ENCODE measurements at regions not wholly inside any gene's neighbourhood (a gene's known extent, or its start where the extent isn't known, plus 50 kb on each side); places are given as distances from the start of the nearest gene placed in this dataset.

DNA sequence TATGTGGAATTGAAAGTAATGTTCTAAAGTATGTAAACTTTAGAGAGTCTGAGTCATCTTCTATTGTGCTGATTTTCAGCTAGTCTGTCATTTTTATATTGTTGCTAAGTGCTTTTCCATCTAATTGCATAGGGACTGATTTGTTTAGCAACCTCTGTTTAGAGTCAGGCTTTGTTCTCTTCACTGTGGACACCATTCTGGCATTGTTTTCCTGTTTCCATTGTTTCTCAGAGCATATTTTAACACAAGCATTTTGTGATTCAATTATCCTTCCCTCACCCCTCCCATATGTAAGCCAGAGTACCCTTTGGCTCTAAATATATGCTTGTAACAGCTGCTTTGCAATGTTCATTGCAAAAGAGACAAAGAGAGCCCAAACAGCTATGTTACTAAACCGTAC, 748.4 kb upstream of the PHF14 start:
- no peaks in the 10 kb centered on the region for H3K36me3 Mint-ChIP-seq (ENCODE audit: low read depth, unreplicated experiment)
- TF ChIP-seq CTCF (IDR thresholded peaks at IDR 0.05; ENCODE audit: unreplicated experiment): no peak
- DNase-seq (ENCODE audit: low spot score): no peak
- no peaks in the 10 kb centered on the region for H3K27me3 Mint-ChIP-seq (ENCODE audit: unreplicated experiment)
- no peak overlapping the region for H3K4me3 Mint-ChIP-seq (ENCODE audit: unreplicated experiment)
- H3K9me3 Mint-ChIP-seq (ENCODE audit: unreplicated experiment): no peaks in the 10 kb centered on the region
- H3K27ac Mint-ChIP-seq (ENCODE audit: unreplicated experiment): peak overlapping the region; percentile 33
- peaks cover 6% of the 10 kb centered on the region for H3K4me1 Mint-ChIP-seq (ENCODE audit: unreplicated experiment)

DNA sequence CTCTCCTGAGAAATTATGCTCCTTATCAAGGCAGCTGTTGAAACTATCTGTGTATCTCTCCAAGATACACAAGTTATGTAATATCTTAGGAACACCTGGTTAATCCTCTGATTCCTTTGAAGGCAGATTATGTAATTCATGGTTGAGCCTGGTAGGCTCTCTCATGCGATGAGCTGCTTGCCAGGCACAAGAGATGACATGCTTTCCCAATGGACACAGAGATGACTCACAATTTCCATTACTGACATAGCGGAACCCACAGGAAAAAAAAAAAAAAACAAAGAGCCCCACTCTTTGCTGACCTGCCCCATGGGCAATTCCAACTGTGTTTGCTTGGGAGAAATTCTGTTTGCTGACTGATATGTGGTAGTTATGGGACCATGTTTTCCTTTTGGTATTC, 736.4 kb upstream of the PHF14 start:
- no peaks in the 10 kb centered on the region for H3K9me3 Mint-ChIP-seq (ENCODE audit: unreplicated experiment)
- no peaks in the 10 kb centered on the region for H3K27me3 Mint-ChIP-seq (ENCODE audit: unreplicated experiment)
- no peak overlapping the region for H3K27ac Mint-ChIP-seq (ENCODE audit: unreplicated experiment)
- no peak for DNase-seq (ENCODE audit: low spot score)
- no peaks in the 10 kb centered on the region for H3K36me3 Mint-ChIP-seq (ENCODE audit: low read depth, unreplicated experiment)
- H3K4me3 Mint-ChIP-seq (ENCODE audit: unreplicated experiment): no peak overlapping the region
- H3K4me1 Mint-ChIP-seq (ENCODE audit: unreplicated experiment): no peaks in the 10 kb centered on the region
- no peak for TF ChIP-seq CTCF (IDR thresholded peaks at IDR 0.05; ENCODE audit: unreplicated experiment)

DNA sequence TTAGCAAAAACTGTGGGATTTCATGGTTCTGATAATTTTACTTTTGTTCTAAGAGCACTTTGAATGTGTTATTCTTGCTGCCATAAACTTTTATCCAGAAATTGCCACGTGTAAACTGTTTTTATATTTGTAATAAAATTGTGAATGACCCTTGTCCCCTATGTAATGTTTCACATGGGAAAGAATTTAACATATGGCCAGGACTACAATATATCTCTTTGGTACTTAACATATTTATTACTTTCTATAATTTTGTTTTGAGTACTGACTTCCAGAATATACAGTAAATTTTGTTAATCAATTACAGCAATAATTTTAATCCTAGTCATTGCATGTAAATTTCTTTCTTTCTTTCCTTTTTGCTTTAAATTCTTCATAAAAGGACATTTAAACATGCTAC, 735.0 kb upstream of the PHF14 start:
- H3K27me3 Mint-ChIP-seq (ENCODE audit: unreplicated experiment): no peaks in the 10 kb centered on the region
- H3K4me3 Mint-ChIP-seq (ENCODE audit: unreplicated experiment): no peak overlapping the region
- no peaks in the 10 kb centered on the region for H3K9me3 Mint-ChIP-seq (ENCODE audit: unreplicated experiment)
- no peak for TF ChIP-seq CTCF (IDR thresholded peaks at IDR 0.05; ENCODE audit: unreplicated experiment)
- DNase-seq (ENCODE audit: low spot score): no peak
- H3K36me3 Mint-ChIP-seq (ENCODE audit: low read depth, unreplicated experiment): no peaks in the 10 kb centered on the region
- no peak overlapping the region for H3K27ac Mint-ChIP-seq (ENCODE audit: unreplicated experiment)
- H3K4me1 Mint-ChIP-seq (ENCODE audit: unreplicated experiment): no peaks in the 10 kb centered on the region

DNA sequence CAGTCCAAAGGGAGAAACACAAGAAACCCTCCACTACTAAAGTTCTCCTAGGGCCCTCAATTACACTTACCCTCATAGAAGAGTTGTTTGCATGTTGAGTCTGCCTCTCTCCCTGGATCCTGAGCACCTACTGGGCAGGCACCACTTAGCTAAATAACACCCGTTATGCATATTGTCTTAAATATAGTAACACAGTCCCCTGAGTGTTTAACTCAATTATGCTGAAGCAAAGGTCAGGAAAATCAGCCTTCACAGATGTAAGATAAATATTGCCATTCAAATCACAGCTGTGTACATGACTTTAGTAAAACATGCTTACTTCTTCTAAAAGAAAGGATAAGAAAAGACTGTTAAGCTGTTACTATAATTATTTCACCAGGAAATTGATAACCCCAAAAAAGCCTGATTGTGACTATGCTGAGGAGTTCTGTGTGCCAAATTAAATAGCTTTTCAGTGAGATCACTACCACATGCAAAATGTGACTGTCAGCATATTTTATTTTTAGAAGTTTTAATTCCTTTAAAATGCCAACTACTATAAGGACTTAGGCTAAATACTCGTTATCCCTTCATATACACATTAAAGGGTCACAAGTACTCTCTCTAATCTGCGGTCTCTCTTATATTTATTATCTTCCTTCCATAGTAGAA, 733.9 kb upstream of the PHF14 start:
- Mint-ChIP-seq H3K27me3 (ENCODE audit: unreplicated experiment) (no peaks in the 10 kb centered on the region), H3K36me3 (ENCODE audit: low read depth, unreplicated experiment) (no peaks in the 10 kb centered on the region), H3K4me1 (ENCODE audit: unreplicated experiment) (no peaks in the 10 kb centered on the region), H3K9me3 (ENCODE audit: unreplicated experiment) (no peaks in the 10 kb centered on the region), H3K27ac (ENCODE audit: unreplicated experiment) (no peak overlapping the region), H3K4me3 (ENCODE audit: unreplicated experiment) (no peak overlapping the region)
- no peak for TF ChIP-seq CTCF (IDR thresholded peaks at IDR 0.05; ENCODE audit: unreplicated experiment)
- DNase-seq (ENCODE audit: low spot score): no peak

- H3K9me3 Mint-ChIP-seq (ENCODE audit: unreplicated experiment): no peaks in the 10 kb centered on the region
- DNase-seq (ENCODE audit: low spot score): no peak
- TF ChIP-seq CTCF (IDR thresholded peaks at IDR 0.05; ENCODE audit: unreplicated experiment): no peak
- peaks cover 2% of the 10 kb centered on the region for H3K27me3 Mint-ChIP-seq (ENCODE audit: unreplicated experiment)
- no peaks in the 10 kb centered on the region for H3K4me1 Mint-ChIP-seq (ENCODE audit: unreplicated experiment)
- no peak overlapping the region for H3K4me3 Mint-ChIP-seq (ENCODE audit: unreplicated experiment)
- H3K36me3 Mint-ChIP-seq (ENCODE audit: low read depth, unreplicated experiment): no peaks in the 10 kb centered on the region
- H3K27ac Mint-ChIP-seq (ENCODE audit: unreplicated experiment): no peak overlapping the region
Measured at GRCh38 chr7:10245406-10245805, 728.3 kb upstream of the PHF14 start.

All from endothelial cell (in vitro differentiated cells).